Panc1 (cell line): ENCODE measurements at regions not wholly inside any gene's neighbourhood (a gene's known extent, or its start where the extent isn't known, plus 50 kb on each side); places are given as distances from the start of the nearest gene placed in this dataset.
"Not testable (repeated sequence)": the region's sequence is repeated elsewhere in the genome, so short reads cannot be mapped to it uniquely, and the experiment has no call there.

Source experiments
- ATAC-seq: fragments of 200-7000 bp; cut with Tn5 transposase; 2 replicates; pipeline ENCODE4 v1.9.1; 2020; ENCODE audit warnings: mild to moderate bottlenecking, moderate library complexity
- BruUV-seq: library from RNA; stranded (reverse); fragments of 400-500 nt; replicated peaks from 2 replicates; lab custom pipeline; 2021; lab: Mats Ljungman, UMichigan
- CTCF ChIA-PET: fragments of 300-600 bp; sonication (Branson Sonifier 250); formaldehyde crosslinking; loops from one replicate; lab custom pipeline; 2022; ENCODE audit warnings: antibody characterized with exemption; lab: Charles Lee
- POLR2A ChIA-PET: fragments of 300-600 bp; sonication (Branson Sonifier 250); formaldehyde crosslinking; loops from one replicate; lab custom pipeline; 2022; ENCODE audit warnings: antibody characterized with exemption; lab: Charles Lee
- DNase-seq: peaks from one replicate; pipeline ENCODE4 v3.0.0-alpha.2; 2010; ENCODE audit warnings: low read depth, low spot score
- H3K27ac ChIP-seq: 2 replicates; pipeline ENCODE4 v1.5.1; 2011; ENCODE audit warnings: mild to moderate bottlenecking, low read length, inconsistent platforms
- H3K27me3 ChIP-seq: fragments of 200-500 bp; sonication (Bioruptor generic); 2 replicates; pipeline ENCODE4 v1.6.0; 2014; ENCODE audit warnings: low read length, inconsistent platforms; ENCODE audit not compliant: control insufficient read depth, insufficient read depth
- H3K36me3 ChIP-seq: fragments of 200-500 bp; sonication (Bioruptor generic); 2 replicates; pipeline ENCODE4 v1.5.1; 2014; ENCODE audit warnings: inconsistent platforms, mild to moderate bottlenecking, low read length, moderate library complexity; ENCODE audit not compliant: control insufficient read depth, insufficient read depth
- H3K4me1 ChIP-seq: 2 replicates; pipeline ENCODE4 v1.5.1; 2011; ENCODE audit warnings: inconsistent platforms, mild to moderate bottlenecking, low read length, moderate library complexity; ENCODE audit not compliant: control insufficient read depth, insufficient read depth
- H3K4me3 ChIP-seq, 2 experiments: 2 replicates each; pipeline ENCODE4 v1.5.1; 2011 to 2012; ENCODE audit warnings: low read depth in 2 of 2, low read length in 2 of 2, mild to moderate bottlenecking in 2 of 2, inconsistent platforms in 1 of 2, moderate library complexity in 1 of 2
- H3K9me3 ChIP-seq: fragments of 200-500 bp; sonication (Bioruptor generic); 2 replicates; pipeline ENCODE4 v1.5.1; 2014; ENCODE audit warnings: low read depth, mild to moderate bottlenecking, inconsistent platforms, low read length, moderate library complexity; ENCODE audit not compliant: control insufficient read depth, insufficient read depth
- POLR2AphosphoS5 ChIP-seq: IDR thresholded peaks from 2 replicates; pipeline ENCODE4 v1.6.1; 2012; ENCODE audit warnings: mild to moderate bottlenecking, low read depth, low read length, moderate library complexity
- REST ChIP-seq, 2 experiments: IDR thresholded peaks; 2 replicates each; pipeline ENCODE4 v1.6.1; 2011 to 2012; ENCODE audit warnings: low read depth in 2 of 2, control low read depth in 1 of 2, low read length in 1 of 2, mild to moderate bottlenecking in 1 of 2, moderate library complexity in 1 of 2; ENCODE audit not compliant: insufficient read depth in 1 of 2
- SIN3A ChIP-seq: IDR thresholded peaks from 2 replicates; pipeline ENCODE4 v1.6.1; 2012; ENCODE audit warnings: low read depth, mild to moderate bottlenecking, low read length, moderate library complexity, borderline replicate concordance; ENCODE audit not compliant: insufficient read depth
- TCF7L2 ChIP-seq: IDR thresholded peaks from 2 replicates; pipeline ENCODE4 v1.6.1; 2011; ENCODE audit warnings: mild to moderate bottlenecking, low read depth, low read length, inconsistent platforms
- in situ Hi-C: cut with HindIII; loops from 2 replicates; pipeline ENCODE4 v1.10.0; 2016; ENCODE audit warnings: low sequenced_read_pairs, low pct_unique_long_range_greater_than_20kb
- intact Hi-C: fragments of 100-400 bp; cut with micrococcal nuclease; formaldehyde crosslinking; loops from one replicate; pipeline ENCODE4 v1.10.0; 2022; ENCODE audit not compliant: unreplicated experiment
- TF ChIP-seq, protein P1 (sequence below): fragments of 450-650 bp; IDR thresholded peaks from 2 replicates; pipeline ENCODE4 v1.5.1; 2017; ENCODE audit warnings: mild to moderate bottlenecking

DNA sequence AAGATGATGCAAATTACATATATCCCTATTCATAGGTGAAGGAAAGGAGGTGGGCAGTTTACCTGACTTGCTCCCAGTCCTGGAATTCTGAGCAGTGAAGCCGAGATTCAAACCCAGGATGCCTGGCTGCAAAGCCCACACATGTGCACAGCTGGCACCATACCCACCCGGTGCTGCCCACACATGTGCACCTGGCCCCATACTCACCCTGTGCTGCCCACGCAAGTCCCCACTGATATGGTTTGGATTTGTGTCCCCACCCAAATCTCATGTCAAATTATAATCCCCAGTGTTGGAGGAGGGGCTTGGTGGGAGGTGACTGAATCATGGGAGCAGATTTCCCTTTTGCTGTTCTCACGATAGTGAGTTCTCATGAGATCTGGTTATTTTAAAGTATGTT lies 179.2 kb upstream of the C14orf180 start:
- 0 out of 2 replicates have a peak, but pooled peaks cover 2% of the 10 kb centered on the region for H3K27me3 ChIP-seq
- no peak for DNase-seq
- no peaks in the 10 kb centered on the region for H3K4me1 ChIP-seq
- in situ Hi-C loops = no loop called here
- 0 out of 2 replicates have a peak, but pooled peaks cover 3% of the 10 kb centered on the region for H3K9me3 ChIP-seq
- BruUV-seq = no TSS peak
- no peaks in the 10 kb centered on the region for H3K36me3 ChIP-seq
- no peak for TF ChIP-seq TCF7L2
- TF ChIP-seq, protein P1, sequence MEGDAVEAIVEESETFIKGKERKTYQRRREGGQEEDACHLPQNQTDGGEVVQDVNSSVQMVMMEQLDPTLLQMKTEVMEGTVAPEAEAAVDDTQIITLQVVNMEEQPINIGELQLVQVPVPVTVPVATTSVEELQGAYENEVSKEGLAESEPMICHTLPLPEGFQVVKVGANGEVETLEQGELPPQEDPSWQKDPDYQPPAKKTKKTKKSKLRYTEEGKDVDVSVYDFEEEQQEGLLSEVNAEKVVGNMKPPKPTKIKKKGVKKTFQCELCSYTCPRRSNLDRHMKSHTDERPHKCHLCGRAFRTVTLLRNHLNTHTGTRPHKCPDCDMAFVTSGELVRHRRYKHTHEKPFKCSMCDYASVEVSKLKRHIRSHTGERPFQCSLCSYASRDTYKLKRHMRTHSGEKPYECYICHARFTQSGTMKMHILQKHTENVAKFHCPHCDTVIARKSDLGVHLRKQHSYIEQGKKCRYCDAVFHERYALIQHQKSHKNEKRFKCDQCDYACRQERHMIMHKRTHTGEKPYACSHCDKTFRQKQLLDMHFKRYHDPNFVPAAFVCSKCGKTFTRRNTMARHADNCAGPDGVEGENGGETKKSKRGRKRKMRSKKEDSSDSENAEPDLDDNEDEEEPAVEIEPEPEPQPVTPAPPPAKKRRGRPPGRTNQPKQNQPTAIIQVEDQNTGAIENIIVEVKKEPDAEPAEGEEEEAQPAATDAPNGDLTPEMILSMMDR = no peak
- TF ChIP-seq REST (IDR thresholded peaks at IDR 0.05; ENCODE audit: insufficient read depth in 1 of 2, low read depth in 2 of 2, low read length in 1 of 2) = no peak
- TF ChIP-seq SIN3A = no peak
- TF ChIP-seq POLR2AphosphoS5 = no peak
- ChIA-PET POLR2A (no interaction called here), CTCF (no interaction called here)
- no peak overlapping the region for H3K27ac ChIP-seq
- intact Hi-C loops = no loop called here
- H3K4me3 ChIP-seq = no peak overlapping the region
- ATAC-seq = no peak

DNA sequence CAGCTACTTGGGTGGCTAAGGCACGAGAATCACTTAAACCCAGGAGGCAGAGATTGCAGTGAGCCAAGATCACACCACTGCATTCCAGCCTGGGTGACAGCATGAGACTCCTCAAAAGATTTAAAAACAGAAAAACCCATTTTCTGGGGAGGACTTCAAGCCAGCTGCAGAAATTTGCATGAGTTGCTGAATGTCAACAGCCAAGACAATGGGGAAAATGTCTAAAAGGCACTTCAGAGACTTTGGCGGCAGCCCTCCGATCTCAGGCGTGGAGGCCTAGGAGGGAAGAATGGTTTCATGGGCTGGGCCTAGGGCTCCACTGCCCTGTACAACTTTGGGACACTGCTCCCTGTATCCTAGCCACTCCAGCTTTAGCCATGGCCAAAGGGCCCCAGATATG lies 177.8 kb upstream of the C14orf180 start:
- intact Hi-C loops (no loop called here), in situ Hi-C loops (no loop called here)
- no peaks in the 10 kb centered on the region for H3K36me3 ChIP-seq
- DNase-seq (no peak), ATAC-seq (no peak)
- no TSS peak for BruUV-seq
- ChIA-PET POLR2A (no interaction called here), CTCF (no interaction called here)
- TF ChIP-seq REST (IDR thresholded peaks at IDR 0.05; ENCODE audit: insufficient read depth in 1 of 2, low read depth in 2 of 2, low read length in 1 of 2) = no peak
- TF ChIP-seq, protein P1 = no peak
- H3K4me3 ChIP-seq = no peak overlapping the region
- 0 out of 2 replicates have a peak, but pooled peaks cover 3% of the 10 kb centered on the region for H3K9me3 ChIP-seq
- H3K4me1 ChIP-seq = no peaks in the 10 kb centered on the region
- peaks cover 4% of the 10 kb centered on the region; the same call in 1 of the 2 replicates for H3K27me3 ChIP-seq
- no peak overlapping the region for H3K27ac ChIP-seq

DNA sequence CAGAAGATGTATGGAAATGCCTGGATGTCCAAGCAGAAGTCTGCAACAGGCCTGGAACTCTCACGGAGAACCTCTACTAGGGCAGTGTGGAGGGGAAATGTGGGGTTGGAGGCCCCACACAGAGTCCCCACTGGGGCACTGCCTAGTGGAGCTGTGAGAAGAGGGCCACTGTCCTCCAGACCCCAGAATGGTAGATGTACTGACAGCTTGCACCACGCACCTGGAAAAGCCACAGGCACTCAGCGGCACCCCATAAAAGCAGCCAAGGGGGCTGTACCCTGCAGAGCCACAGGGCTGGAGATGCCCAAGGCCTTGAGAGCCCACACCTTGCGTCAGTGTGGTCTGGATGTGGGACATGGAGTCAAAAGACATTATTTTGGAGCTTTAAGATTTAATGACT lies 177.3 kb upstream of the C14orf180 start:
- POLR2A ChIA-PET, H3K27me3 ChIP-seq, CTCF ChIA-PET, H3K4me1 ChIP-seq, in situ Hi-C loops, H3K4me3 ChIP-seq, intact Hi-C loops, DNase-seq, H3K27ac ChIP-seq, H3K36me3 ChIP-seq, H3K9me3 ChIP-seq, ATAC-seq, BruUV-seq: not testable (repeated sequence)
